ENCODE measurements at regions not wholly inside any gene's neighbourhood (a gene's known extent, or its start where the extent isn't known, plus 50 kb on each side); places are given as distances from the start of the nearest gene placed in this dataset.

- DNase-seq = no peak
These were observed 53.3 kb downstream of the FOXD1 start for GRCh38 chr5:73395256-73395655.

- DNase-seq = no peak
These were observed 54.0 kb downstream of the FOXD1 start for GRCh38 chr5:73394610-73395009.

- peak; percentile 55 for DNase-seq
These were observed 54.7 kb downstream of the FOXD1 start for GRCh38 chr5:73393611-73394489.

GRCh38 chr5:73392775-73393174 lies 55.8 kb downstream of the FOXD1 start:
- DNase-seq = peak; percentile 21

GRCh38 chr5:73391441-73391881 lies 57.1 kb downstream of the FOXD1 start:
- DNase-seq = no peak

GRCh38 chr5:73390972-73391371 lies 57.6 kb downstream of the FOXD1 start:
- DNase-seq = no peak

- DNase-seq = no peak
These were observed 59.8 kb downstream of the FOXD1 start for GRCh38 chr5:73388740-73389139.

GRCh38 chr5:73388306-73388684 lies 60.3 kb downstream of the FOXD1 start:
- peak; percentile 15 for DNase-seq

- peak; percentile 66 for DNase-seq
These were observed 60.8 kb downstream of the FOXD1 start for GRCh38 chr5:73387601-73388305.

GRCh38 chr5:73387149-73387591 lies 61.4 kb downstream of the FOXD1 start:
- DNase-seq = no peak

GRCh38 chr5:73384861-73385260 lies 63.7 kb downstream of the FOXD1 start:
- DNase-seq = no peak

GRCh38 chr5:73382401-73382740 lies 66.2 kb downstream of the FOXD1 start:
- no peak for DNase-seq

GRCh38 chr5:73381590-73382400 lies 66.8 kb downstream of the FOXD1 start:
- DNase-seq = no peak

GRCh38 chr5:73380710-73381589 lies 67.6 kb downstream of the FOXD1 start:
- no peak for DNase-seq

- DNase-seq = no peak
These were observed 68.5 kb downstream of the FOXD1 start for GRCh38 chr5:73380041-73380440.

GRCh38 chr5:73379435-73379834 lies 69.1 kb downstream of the FOXD1 start:
- no peak for DNase-seq

GRCh38 chr5:73378765-73379164 lies 69.8 kb downstream of the FOXD1 start:
- no peak for DNase-seq

- DNase-seq = no peak
These were observed 70.5 kb downstream of the FOXD1 start for GRCh38 chr5:73378070-73378469.

GRCh38 chr5:73376618-73377170 lies 71.9 kb downstream of the FOXD1 start:
- no peak for DNase-seq

GRCh38 chr5:73375949-73376348 lies 72.6 kb downstream of the FOXD1 start:
- no peak for DNase-seq

GRCh38 chr5:73375191-73375545 lies 73.4 kb downstream of the FOXD1 start:
- no peak for DNase-seq
